Erythroblast (primary cell): ENCODE measurements at regions not wholly inside any gene's neighbourhood (a gene's known extent, or its start where the extent isn't known, plus 50 kb on each side); places are given as distances from the start of the nearest gene placed in this dataset.

Experiments used
- GATA1 ChIP-seq: IDR thresholded peaks from 2 replicates; pipeline ENCODE4 v1.6.1; 2011; ENCODE audit warnings: low read depth, mild to moderate bottlenecking, control low read depth, low read length, moderate library complexity
- POLR2A ChIP-seq: IDR thresholded peaks from 2 replicates; pipeline ENCODE4 v1.6.1; 2011; ENCODE audit warnings: mild to moderate bottlenecking, low read length

DNA sequence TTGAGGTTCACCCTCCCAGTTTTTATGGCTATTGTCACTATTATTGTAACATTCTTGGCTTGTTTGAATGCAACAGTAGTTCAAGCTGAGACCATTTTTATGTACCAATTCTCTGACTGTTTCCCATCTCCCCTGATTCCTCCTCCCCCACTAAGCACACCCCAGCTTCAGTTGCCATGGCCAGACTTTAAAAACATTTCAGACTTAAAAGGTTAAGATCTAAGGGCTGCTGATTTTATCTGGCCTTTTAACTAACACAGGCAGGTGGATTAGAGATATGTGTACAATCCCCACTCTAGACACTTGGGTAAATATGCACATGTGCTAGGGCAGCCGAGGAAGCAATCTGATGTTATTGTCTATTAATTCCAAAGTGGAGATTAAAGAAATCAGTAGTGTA lies 386.3 kb upstream of the NR2F2 start:
- TF ChIP-seq POLR2A: no peak
- TF ChIP-seq GATA1: no peak
